Amniotic stem cell (primary cell): ENCODE measurements at regions not wholly inside any gene's neighbourhood (a gene's known extent, or its start where the extent isn't known, plus 50 kb on each side); places are given as distances from the start of the nearest gene placed in this dataset.
A peak's percentile ranks its signal among the peaks of the same experiment; 100 is the strongest.
"Not testable (repeated sequence)": the region's sequence is repeated elsewhere in the genome, so short reads cannot be mapped to it uniquely, and the experiment has no call there.

ENCODE experiments used
- DNase-seq: peaks from one replicate; lab custom pipeline; 2025; lab: John Stamatoyannopoulos, UW

DNA sequence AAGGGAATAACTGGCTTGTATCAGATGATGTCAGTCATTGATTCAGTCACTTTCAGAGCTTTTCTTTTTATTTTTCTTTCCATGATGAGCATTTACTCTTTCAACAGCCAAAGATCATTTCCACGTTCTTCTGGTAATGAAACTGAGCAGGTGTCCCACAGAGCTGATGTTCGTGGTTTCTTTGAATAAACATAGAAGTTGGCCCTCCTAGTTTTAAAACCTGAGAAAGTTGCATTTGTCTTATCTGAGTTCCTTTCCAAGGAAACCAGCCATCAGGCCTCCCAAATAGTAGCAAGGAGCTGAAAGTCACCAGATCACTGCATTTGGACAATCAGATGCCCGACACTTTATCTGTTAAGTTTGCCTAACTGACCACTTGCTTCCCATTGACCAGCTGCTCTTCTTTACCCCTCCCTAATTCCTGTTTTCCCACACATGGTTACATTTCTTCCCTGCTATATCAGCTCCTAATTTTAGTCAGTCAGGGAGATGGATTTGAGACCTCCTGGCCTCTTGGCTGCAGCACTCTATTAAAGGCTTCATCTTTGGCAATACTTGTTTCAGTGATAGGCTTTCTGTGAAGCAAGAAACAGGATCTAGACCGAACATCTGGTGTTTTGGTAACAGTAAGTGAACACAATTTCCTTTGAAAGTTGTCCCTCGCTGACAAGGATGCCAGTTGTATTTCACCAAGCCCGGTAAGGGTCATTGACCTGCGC is 420.8 kb downstream of the CHSY3 start:
- no peak for DNase-seq

DNA sequence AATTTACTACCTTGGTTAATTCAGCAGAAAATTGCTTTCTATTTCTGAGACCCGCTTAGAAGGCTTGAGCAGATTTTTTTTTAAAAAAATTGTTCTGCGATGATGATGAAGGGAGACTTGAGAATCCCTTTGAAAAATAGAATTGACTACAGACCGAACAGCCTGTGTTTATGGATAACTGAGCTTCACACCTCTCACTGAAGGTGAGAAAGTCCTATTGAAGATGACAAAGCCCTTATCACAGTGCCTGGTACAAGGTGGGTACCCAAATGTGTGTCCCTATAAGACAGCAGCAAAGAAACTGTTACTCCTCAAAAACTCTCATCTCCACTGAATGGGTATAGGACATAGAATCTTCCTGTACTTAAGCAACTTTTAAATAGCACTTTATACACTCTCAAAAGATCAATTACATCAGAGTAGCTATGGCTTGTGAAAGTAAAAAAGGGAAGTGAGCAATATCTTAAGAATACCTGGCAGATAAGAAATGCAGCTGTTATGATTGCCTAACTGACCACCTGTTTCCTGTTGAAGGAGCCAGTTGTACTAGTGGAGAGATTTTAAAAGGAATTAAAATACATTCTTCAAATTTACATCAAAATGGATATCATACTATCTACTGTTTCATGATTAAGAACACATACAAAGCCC is 419.7 kb downstream of the CHSY3 start:
- no peak for DNase-seq

DNA sequence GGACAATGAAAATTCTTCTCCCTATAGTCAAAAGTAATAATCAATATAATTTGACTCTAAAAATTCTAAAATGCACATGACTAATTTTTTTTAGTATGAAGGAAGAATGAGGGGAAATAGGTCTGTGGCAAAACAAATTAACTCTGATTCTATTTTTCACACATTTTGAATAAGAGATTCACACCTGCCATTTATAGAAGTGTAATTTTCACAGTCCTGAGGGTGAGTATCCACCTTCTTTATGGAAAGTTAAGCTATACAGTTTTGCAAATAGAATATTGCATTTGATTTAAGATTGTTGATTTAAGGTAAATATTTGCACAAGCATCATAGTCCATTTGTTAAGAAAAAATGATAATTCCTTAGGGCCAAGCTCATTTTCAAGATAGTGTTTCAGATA is 417.7 kb downstream of the CHSY3 start:
- DNase-seq: no peak

DNA sequence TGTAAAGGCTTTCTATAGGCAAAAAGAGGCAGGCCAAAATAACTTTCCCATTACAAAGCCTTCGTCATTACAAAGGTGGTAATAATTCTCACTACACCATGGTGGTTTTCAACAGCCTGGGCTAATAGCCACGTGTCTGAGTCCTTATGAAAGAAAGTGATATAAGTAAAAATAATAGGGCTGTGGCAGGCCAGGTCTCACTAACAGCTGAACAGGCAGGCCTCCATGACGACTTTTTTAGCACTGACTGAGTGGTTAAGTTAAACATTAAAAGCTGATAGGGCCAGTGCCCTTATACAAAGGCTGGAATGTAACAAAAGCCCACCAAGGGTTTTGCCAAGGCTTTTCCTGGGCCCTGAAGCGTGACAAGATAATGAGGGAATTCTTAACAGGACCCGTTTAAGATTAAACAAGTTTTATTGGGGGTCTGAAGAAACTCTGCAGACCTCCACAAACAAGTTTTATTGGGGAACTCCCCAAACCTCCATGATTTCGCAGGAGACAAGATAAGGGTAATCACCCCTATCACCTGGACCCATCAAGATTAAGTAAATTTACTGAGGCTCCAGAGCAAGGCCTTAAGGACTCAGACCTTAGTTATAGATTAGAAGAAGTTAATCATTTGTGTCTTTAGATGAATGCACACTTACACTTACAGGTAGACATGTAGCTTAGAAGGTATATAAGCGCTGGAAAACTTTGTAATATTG is 412.9 kb downstream of the CHSY3 start:
- no peak for DNase-seq

DNA sequence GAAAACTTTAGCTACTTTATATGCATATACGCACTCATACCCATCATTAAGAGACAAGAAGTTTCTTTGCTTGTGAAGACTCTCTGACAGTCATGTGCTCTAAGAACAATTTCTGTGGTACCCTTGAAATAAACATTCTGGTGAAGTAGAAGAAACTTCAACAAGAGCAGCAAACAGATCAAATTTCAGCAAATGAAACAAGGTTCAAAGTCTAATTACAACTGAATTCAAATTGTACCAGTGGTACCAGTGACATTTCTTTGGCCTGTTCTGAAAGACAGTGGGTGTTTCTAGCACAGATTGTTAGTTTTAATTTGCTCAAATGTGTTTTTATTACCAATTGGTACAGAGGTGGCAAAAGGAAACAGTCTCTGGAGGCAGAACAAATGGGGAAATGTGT is 391.0 kb downstream of the CHSY3 start:
- no peak for DNase-seq

DNA sequence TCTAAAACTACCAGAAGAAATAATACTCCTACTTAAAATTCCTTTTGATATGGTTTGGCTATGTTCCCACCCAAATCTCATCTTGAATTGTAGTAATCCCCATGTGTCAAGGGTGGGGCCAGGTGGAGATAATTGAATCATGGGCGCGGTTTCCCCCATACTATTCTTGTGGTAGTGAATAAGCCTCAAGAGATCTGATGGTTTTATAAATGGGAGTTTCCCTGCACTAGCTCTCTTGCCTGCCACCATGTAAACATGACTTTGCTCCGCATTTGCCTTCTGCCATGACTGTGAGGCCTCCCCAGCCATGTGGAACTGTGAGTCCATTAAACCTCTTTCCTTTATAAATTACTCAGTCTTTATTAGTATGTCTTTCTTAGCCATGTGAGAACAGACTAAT is 390.5 kb downstream of the CHSY3 start:
- DNase-seq: not testable (repeated sequence)

DNA sequence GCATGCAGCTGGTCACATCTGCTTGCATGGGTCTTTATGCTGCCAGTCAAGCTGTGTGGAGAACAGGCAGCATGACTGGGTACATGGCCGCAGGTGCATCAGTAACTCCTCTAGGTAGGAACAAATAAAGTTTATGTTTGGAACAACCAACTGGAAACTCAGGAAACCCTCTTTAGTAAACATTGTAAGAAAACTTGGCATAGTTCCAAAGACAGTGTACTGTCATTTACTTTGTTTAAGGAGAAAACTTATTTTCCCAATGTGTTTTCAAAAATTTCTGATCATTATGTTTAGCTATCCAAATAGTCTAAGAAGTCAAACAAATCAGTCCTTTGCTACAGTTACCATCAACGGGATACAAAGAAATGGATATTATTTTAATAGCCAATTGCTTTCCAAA is 386.0 kb downstream of the CHSY3 start:
- no peak for DNase-seq

DNA sequence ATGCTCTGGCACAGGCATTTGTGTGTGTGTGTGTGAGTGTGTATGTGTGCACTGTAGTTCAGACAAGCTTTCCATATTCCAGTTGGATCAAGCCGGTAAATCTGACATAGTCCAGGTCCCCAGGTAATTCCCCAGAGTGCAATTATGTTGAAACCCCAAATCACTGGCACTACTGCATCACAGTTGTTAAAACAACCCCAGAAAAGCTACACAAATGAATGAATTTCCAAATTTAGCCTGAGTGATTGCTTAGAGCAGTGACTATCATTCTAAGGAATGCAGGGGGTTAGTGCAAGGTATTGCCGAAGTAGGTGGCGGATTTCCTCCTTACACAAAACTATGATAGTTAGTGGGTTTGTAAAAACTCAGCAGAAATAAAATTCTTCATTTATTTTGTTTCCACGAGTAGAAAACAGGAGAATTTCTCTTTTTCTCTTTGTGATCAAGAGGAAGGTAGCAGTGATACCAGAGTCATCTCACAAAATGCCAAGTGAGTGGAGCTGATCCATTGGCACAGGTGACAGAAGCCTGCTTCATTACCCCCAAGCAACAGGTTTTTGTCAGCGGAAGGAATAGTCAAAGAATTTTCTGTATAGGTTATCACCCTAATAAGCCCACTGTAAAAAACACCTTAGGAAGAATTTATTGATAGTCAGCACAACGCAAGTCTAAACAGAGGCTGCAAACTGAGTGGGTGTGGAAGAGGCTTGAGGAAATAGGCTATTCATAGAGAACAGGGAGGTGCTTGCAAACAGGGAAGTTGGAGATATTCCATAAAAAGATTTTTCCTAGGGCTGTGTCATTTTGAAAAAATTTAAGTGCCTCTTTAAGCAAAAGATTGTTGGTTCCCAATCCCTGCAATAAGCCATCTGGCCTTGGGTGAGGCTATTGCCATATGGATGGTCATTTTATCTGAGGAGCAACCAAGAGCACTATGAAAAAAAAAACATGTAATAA is 385.1 kb downstream of the CHSY3 start:
- DNase-seq: peak; percentile 40

DNA sequence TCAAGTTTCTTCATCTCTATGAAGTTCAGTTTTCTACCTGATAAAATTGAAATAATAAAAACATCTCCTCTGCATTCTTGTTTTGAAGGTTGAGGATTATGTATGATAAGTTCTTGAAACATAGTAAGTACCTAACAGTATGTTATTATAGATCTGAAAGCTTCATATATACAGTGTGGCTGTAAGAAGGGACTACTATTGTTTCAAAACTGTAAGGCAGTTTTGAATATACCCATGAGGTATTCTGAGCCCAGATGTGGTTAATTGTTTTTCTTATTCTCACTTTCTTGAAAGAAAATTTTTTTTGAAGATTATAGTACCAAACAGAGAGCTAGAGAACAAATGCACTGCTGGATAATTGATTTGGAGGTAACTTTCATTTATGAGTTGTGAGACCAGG is 383.2 kb downstream of the CHSY3 start:
- no peak for DNase-seq

DNA sequence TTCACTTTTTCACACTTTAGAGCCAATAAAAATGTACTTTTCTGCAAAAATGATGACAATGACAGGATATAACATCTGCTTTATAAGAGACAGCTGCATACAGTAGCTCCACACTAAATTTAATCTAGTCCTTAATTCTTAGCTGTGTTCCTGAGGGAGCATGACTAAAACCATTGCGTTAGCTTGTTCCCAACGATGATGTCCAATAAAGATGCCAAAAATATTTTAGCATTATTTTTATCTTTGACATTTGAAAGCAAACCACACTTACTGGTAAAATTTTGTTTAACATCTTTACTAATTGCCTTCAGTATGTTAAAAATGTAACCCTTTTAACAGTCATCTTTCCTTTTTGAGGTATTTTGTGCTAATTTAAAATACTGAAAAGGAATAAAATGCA is 382.7 kb downstream of the CHSY3 start:
- DNase-seq: no peak

DNA sequence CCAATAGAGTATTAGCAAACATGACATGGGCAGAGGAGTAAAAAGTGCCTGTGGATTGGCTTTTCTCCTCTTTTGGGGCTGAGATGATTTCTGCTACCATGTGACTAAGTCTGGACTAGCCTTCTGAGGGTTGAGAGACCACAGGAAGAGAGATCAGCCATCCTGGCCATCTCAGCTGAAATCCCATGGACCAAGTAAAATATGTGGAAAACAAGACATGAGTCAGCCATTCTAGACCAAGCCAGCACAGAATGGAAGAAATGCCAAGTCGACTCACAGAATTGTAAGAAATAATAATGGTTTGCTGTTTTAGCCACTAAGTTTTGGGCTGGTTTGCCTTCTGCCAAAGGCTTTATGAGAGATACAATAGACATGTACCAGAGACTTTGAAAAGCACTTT is 377.8 kb downstream of the CHSY3 start:
- no peak for DNase-seq

DNA sequence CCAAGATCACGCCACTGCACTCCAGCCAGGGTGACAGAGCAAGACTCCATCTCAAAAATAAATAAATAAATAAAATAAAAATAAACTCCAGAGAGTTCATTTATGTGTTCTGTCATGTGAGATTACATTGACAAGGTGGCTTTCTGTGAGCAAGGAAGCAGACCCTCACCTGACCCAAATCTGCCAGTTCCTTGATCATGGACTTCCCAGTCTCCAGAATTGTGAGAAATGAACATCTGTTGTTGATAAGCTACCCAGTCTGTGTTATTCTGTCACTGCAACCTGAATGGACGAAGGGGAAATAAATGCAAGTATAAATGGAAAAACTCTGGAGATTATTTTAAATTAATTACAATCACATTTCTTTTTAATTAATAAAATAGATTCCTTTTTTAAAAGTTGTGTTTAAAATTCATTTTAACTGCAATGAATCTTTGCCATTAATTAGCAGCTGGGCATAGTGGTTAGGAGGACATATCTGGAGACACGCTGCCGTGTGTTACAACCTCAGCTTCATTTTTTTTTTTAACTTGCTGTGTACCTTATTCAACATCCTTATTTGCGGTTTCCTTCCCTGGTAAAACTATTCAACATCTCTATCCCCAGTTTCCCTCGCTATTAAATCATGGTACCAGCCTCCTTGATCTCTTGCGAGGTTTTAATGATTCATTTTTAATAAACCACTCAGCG is 376.4 kb downstream of the CHSY3 start:
- DNase-seq: no peak

DNA sequence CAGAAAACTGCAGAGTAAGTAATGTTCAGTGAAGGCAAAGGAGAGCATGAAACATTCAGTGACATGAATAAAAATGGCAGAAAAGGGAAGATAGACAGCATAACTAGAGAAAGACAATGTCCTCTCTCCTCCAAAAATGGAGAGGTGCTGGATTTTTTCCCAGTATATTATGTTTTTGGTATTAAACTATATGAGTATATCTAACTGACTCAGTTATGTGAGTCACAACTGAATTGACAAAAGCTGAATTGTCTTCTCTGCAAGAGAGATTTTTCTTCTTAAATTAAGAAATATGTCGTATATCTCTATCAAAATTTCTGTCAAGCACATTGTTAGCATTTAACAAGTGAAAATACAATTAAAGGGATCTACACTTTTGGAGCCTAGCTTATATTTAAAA is 375.1 kb downstream of the CHSY3 start:
- no peak for DNase-seq

DNA sequence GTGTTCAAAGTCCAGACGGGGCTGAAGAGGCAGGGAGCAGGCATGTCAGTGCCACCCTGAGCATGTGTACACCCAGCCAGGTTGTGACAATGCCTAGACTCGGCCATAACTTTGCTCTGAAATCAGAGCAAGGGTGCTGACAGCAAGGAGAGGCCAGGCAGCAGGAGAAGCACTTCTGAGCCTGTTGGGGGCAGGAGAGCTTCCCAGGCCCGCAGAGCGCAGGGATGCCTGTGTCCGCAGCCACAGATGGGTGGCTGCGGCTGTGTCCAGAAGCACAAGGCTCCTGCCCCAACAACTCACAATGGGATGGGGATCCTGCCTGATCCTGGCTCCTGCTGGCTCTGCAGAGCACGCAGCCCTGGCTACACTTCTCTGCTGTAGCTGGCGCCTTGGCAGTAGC is 373.9 kb downstream of the CHSY3 start:
- DNase-seq: no peak

DNA sequence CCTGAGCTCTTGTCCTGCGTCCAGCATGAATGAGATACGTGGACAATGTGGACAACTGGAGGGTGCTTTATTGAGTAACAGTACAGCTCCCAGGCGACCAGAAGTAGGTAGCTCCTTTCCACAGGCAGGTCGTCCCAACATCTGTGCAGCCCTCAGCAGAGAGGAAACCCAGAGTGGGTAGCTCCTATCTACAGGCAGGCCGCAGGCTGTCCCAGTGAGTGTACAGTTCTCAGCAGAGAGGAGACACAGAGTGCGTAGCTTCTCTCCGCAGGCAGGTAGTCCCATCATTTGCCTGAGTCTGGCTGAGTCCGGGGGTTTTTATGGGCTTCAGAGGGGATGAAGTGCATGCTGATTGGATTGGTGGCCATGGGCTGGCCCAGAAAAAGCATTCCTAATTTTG is 373.3 kb downstream of the CHSY3 start:
- DNase-seq: no peak

DNA sequence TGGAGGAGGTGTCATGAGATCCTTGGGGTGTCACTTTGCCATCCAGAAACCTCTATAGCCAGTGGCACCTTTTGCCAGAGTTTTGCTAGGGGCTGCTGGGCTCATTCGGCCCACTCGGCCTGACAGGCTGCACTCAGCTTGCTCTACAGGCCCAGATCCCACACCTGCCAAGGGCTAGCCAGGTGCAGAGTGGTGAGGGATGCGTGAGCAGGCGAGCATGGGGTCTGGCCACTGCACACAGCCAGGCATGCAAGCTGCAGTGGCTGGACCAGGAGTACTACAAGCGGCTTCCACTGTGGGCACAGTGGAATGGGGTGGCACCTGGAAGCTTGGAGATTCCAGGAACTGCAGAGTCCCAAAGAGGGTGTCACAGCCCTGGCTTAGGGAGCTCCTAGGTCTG is 372.7 kb downstream of the CHSY3 start:
- DNase-seq: no peak

DNA sequence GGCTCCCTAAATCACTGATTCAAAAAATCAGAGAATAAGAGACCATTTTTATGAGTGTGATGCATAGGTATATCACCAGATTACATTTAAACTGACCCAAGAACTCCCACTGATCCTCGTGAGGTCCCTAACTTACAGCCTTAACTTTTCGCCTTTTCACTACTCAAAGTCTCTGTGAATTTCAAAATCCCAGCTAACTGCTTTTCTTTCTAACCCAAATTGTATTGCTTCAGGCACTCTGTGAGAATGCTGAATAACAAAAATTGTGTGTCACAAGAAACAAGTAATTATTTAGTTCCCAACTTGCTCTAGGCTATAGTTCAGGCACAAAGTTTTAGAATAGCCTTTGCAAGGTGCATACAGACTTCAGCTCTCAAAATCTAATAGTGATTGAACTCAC is 368.6 kb downstream of the CHSY3 start:
- no peak for DNase-seq

DNA sequence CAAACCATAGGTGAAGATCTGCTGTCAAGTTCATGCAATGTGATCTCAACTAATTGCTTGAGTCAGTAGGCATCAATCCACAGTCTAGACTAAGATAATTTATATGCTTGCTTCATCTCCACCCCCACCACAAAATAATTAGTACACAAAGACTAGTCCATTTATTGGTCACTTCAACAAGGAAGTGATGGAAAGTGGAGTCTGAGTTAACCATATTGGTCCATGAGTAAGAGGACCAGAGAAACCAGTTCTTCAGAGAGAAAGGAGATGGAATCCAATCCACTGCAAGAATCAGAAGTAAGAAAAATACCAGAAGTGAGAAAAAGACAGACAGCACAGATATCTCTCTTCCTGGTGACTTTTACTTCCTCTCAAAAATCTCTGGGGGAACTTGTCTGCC is 366.5 kb downstream of the CHSY3 start:
- no peak for DNase-seq

DNA sequence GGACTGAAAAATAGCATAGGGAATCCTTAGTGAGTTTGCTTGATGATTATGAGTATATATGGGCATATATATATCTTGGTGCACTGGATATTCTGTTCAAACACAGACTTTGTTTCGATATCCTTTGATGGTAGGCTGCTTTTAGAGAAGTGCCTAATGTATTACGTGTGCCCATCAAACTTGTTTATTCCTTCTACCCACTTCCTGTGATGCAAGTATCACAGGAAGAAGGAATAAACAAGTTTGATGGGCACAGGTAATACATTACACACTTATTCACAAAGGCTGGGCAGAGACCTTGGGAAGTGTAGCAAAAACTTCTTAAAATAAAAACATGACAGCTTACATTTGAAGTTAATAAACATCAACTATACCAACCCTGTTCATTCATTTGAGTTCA is 364.2 kb downstream of the CHSY3 start:
- no peak for DNase-seq

DNA sequence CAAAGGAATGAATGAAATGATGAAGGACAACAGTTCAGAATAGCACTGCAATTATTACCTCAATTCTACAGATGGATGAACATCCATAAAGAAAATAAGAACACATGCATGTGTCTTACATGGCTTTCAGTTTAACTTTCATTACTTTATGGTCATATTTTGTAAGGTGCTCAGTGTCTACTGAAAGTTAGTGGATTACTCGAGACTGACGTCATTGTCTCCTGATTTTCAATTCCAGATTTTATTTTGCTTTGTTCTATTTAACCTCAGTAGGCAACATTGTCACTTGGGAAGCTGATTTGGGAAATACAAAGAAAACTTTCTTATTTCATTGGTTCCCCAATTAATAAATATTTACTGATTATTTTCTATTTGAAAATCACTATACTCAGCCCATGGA is 363.7 kb downstream of the CHSY3 start:
- DNase-seq: no peak

DNA sequence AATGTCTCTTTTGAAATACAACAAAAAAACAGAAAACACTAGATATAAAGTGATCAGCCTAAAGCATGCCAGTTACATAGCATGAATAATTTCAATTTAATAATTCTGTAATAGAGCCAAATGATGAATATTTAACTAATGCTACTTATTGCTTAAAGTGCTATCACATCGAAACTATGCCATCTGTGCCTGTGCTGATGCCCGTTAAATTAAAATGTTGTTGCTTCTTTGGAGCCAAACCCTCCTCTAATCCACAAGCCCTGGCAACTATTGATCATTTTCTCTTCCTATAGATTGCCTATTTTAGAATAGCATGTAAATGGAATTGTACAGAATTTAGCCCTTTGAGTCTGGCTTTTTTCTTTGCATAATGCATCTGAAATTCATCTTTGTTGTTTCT is 356.2 kb downstream of the CHSY3 start:
- DNase-seq: no peak

DNA sequence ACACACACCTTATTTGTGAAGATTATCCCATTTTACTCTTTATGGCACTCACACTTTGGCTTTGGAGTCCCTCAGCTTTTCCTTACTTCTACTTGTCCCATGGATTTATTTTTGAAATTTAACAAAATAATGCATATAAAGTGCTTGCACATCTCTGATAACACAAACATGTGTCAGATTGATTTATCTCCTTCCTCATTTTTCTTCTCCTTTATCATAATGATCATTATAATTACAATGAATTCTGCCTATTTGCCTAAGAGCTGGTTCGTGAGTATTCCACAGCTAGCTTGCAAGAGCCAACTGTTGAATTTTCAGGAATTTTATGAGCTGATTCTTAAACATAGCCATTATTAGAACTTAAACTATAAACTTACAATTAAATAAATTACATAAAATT is 347.7 kb downstream of the CHSY3 start:
- no peak for DNase-seq
